ENCODE measurements at regions not wholly inside any gene's neighbourhood (a gene's known extent, or its start where the extent isn't known, plus 50 kb on each side); places are given as distances from the start of the nearest gene placed in this dataset.
A peak's percentile ranks its signal among the peaks of the same experiment; 100 is the strongest.

GRCh38 chr10:112873541-112873940 lies 76.5 kb upstream of the TCF7L2 start:
- POLR2A ChIA-PET: no interaction called here
- H3K9me3 ChIP-seq (ENCODE audit: control insufficient read depth, insufficient read depth, low read depth, low read length): no peaks in the 10 kb centered on the region
- no peak overlapping the region for H3K27ac ChIP-seq (ENCODE audit: extremely low read depth, low read depth, low read length)
- TF ChIP-seq ZNF629 (tag by site-specific recombination; IDR thresholded peaks at IDR 0.05) (no peak), ZNF623 (tag by site-specific recombination; IDR thresholded peaks at IDR 0.05) (peak; percentile 56), ZNF585B (tag by site-specific recombination; IDR thresholded peaks at IDR 0.05) (no peak), BCL11A (tag by site-specific recombination; IDR thresholded peaks at IDR 0.05; ENCODE audit: low read depth) (no peak), KLF16 (tag by site-specific recombination; IDR thresholded peaks at IDR 0.05) (no peak), ZNF10 (tag by site-specific recombination; IDR thresholded peaks at IDR 0.05) (no peak), GLIS2 (tag by site-specific recombination; IDR thresholded peaks at IDR 0.05) (no peak)
- H3K4me1 ChIP-seq (ENCODE audit: control insufficient read depth, insufficient read depth, low read length): no peaks in the 10 kb centered on the region
- H3K4me3 ChIP-seq (ENCODE audit: low read depth, low read length): no peak overlapping the region
- H3K36me3 ChIP-seq (ENCODE audit: control insufficient read depth in 2 of 2, insufficient read depth in 1 of 2, low read length in 2 of 2): no peaks in the 10 kb centered on the region
- CTCF ChIA-PET: no interaction called here

DNA sequence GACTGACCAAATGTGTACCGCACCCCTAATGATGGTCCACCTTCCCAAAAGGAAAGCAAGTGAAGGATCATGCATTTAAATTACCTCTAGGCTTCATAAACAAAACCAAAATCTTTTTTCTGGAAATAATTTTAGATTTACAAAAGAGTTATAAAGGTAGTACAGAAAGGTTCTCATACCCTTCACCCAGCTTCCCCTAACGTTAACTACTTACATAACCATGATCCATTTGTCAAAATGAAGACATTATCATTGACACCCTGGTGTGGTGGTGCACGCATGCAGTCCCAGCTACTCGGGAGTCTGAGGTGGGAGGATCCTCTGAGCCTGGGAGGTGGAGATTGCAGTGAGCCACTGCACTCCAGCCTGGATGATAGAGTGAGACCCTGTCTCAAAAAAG lies 75.1 kb upstream of the TCF7L2 start:
- Histone ChIP-seq H3K36me3 (ENCODE audit: control insufficient read depth in 2 of 2, insufficient read depth in 1 of 2, low read length in 2 of 2) (no peaks in the 10 kb centered on the region), H3K9me3 (ENCODE audit: control insufficient read depth, insufficient read depth, low read depth, low read length) (no peaks in the 10 kb centered on the region), H3K27ac (ENCODE audit: extremely low read depth, low read depth, low read length) (no peak overlapping the region), H3K4me1 (ENCODE audit: control insufficient read depth, insufficient read depth, low read length) (no peaks in the 10 kb centered on the region), H3K4me3 (ENCODE audit: low read depth, low read length) (no peak overlapping the region)
- CTCF ChIA-PET: interaction anchor here (0.6 kb wide), 1 partner anchor 741 kb away, joined by 3 read pairs; no protein-coding TSS in a partner anchor
- TF ChIP-seq ZNF155 (tag by site-specific recombination; IDR thresholded peaks at IDR 0.05) (no peak), ZNF529 (tag by site-specific recombination; IDR thresholded peaks at IDR 0.05; ENCODE audit: insufficient replicate concordance) (peak; percentile 97)
- TF ChIP-seq, protein P1, sequence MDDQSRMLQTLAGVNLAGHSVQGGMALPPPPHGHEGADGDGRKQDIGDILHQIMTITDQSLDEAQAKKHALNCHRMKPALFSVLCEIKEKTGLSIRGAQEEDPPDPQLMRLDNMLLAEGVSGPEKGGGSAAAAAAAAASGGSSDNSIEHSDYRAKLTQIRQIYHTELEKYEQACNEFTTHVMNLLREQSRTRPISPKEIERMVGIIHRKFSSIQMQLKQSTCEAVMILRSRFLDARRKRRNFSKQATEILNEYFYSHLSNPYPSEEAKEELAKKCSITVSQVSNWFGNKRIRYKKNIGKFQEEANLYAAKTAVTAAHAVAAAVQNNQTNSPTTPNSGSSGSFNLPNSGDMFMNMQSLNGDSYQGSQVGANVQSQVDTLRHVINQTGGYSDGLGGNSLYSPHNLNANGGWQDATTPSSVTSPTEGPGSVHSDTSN (CRISPR knock-in tag; IDR thresholded peaks at IDR 0.05): no peak
- POLR2A ChIA-PET: no interaction called here

DNA sequence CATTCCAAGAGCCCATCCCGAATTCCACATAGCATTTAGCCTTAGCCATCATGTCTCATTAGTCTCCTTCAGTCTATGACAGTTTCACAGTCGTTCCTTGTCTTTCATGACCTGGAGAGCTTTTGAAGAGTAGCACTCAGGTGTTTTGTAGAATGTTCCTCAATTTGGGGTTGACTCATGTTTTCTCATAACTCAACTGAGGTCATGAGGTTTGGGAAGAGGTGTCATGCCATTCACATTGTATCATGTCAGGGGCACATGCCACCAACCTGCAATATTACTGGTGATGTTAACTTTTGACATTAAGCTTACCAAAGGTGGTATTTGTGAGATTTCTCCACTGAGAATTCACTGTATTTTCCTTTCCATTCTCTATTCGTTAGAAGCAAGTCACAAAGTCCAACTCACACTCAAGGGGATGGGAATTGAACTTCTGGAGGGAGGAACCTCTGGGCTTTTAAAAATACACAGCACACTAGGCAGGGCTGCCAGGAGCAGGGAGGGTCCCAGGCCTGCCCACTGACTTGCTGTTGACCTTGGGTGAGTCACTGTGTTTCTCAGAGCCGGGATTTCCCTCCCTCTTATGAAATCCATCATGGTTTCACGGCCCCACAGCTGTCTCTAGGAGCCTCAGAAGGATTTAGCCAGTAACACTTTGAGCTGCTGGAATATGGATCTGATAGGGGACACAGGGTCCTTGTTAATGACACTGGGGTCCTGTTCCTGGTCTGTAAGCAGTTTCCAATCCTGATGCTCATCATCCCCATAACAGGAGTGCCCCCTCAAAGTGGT lies 74.4 kb upstream of the TCF7L2 start:
- ChIA-PET CTCF (no interaction called here), POLR2A (no interaction called here)
- Histone ChIP-seq H3K9me3 (ENCODE audit: control insufficient read depth, insufficient read depth, low read depth, low read length) (no peaks in the 10 kb centered on the region), H3K27ac (ENCODE audit: extremely low read depth, low read depth, low read length) (no peak overlapping the region), H3K36me3 (ENCODE audit: control insufficient read depth in 2 of 2, insufficient read depth in 1 of 2, low read length in 2 of 2) (no peaks in the 10 kb centered on the region), H3K4me1 (ENCODE audit: control insufficient read depth, insufficient read depth, low read length) (no peaks in the 10 kb centered on the region), H3K4me3 (ENCODE audit: low read depth, low read length) (no peak overlapping the region)
- TF ChIP-seq ZNF350 (tag by site-specific recombination; IDR thresholded peaks at IDR 0.05): no peak
- TF ChIP-seq ZBTB49 (tag by site-specific recombination; IDR thresholded peaks at IDR 0.05; ENCODE audit: low read depth): no peak
- TF ChIP-seq ZNF677 (tag by site-specific recombination; IDR thresholded peaks at IDR 0.05): no peak
